BLaER1 treated with 17β-estradiol and CSF1 and Interleukin-3, amounts not matched to agents 10 nM and 100 nM (cell line): ENCODE measurements at regions not wholly inside any gene's neighbourhood (a gene's known extent, or its start where the extent isn't known, plus 50 kb on each side); places are given as distances from the start of the nearest gene placed in this dataset.
A peak's percentile ranks its signal among the peaks of the same experiment; 100 is the strongest.

Source experiments
- H3K27ac ChIP-seq, 11 experiments: shearing (Covaris generic); formaldehyde crosslinking; 2 replicates each; pipeline ENCODE4 v1.8.1; 2022
- H3K27me3 ChIP-seq, 11 experiments: shearing (Covaris generic); formaldehyde crosslinking; 2 replicates each; pipeline ENCODE4 v1.8.1; 2022
- H3K36me3 ChIP-seq, 11 experiments: shearing (Covaris generic); formaldehyde crosslinking; 2 replicates each; pipeline ENCODE4 v1.8.1; 2022
- H3K4me1 ChIP-seq, 10 experiments: shearing (Covaris generic); formaldehyde crosslinking; 2 replicates each; pipeline ENCODE4 v1.8.1; 2022
- H3K4me2 ChIP-seq, 11 experiments: shearing (Covaris generic); formaldehyde crosslinking; 2 replicates each; pipeline ENCODE4 v1.8.1; 2022
- H3K4me3 ChIP-seq, 10 experiments: shearing (Covaris generic); formaldehyde crosslinking; 2 replicates each; pipeline ENCODE4 v1.8.1; 2022
- H3K9ac ChIP-seq, 11 experiments: shearing (Covaris generic); formaldehyde crosslinking; 2 replicates each; pipeline ENCODE4 v1.8.1; 2022
- H3K9me3 ChIP-seq, 11 experiments: shearing (Covaris generic); formaldehyde crosslinking; replicated peaks in 1 of 11; 2 replicates each; pipeline ENCODE4 v1.8.1; 2022
- H4K20me1 ChIP-seq, 11 experiments: shearing (Covaris generic); formaldehyde crosslinking; 2 replicates each; pipeline ENCODE4 v1.8.1; 2022
- Cebpa-rat ChIP-seq, 11 experiments: shearing (Covaris generic); IDR thresholded peaks; 2 replicates each; pipeline ENCODE4 v1.8.1; 2022

- H4K20me1 ChIP-seq: no peaks in the 10 kb centered on the region
- no peak overlapping the region for H3K4me3 ChIP-seq
- no peak overlapping the region for H3K27ac ChIP-seq
- H3K4me1 ChIP-seq: no peaks in the 10 kb centered on the region
- H3K4me2 ChIP-seq: no peak overlapping the region
- no peak overlapping the region for H3K9ac ChIP-seq
- no peak for TF ChIP-seq Cebpa-rat (IDR thresholded peaks at IDR 0.05)
- no peaks in the 10 kb centered on the region for H3K36me3 ChIP-seq
- no peaks in the 10 kb centered on the region for H3K9me3 ChIP-seq
- no peaks in the 10 kb centered on the region; a peak in 1 of 22 replicates for H3K27me3 ChIP-seq
Measured at GRCh38 chr1:243950166-243950565, 100.1 kb upstream of the AKT3 start.

- H3K4me1 ChIP-seq: no peaks in the 10 kb centered on the region
- no peaks in the 10 kb centered on the region for H3K9me3 ChIP-seq
- H3K27ac ChIP-seq: no peak overlapping the region
- no peaks in the 10 kb centered on the region for H3K27me3 ChIP-seq
- H3K4me3 ChIP-seq: no peak overlapping the region
- TF ChIP-seq Cebpa-rat (IDR thresholded peaks at IDR 0.05): no peak
- H3K36me3 ChIP-seq: no peaks in the 10 kb centered on the region
- no peak overlapping the region for H3K4me2 ChIP-seq
- H4K20me1 ChIP-seq: no peaks in the 10 kb centered on the region
- no peak overlapping the region for H3K9ac ChIP-seq
Measured at GRCh38 chr1:243946946-243947345, 96.9 kb upstream of the AKT3 start.

GRCh38 chr1:243946253-243946652, 96.2 kb upstream of the AKT3 start:
- no peaks in the 10 kb centered on the region for H3K36me3 ChIP-seq
- no peak overlapping the region for H3K4me2 ChIP-seq
- H3K27me3 ChIP-seq: no peaks in the 10 kb centered on the region
- TF ChIP-seq Cebpa-rat (IDR thresholded peaks at IDR 0.05): no peak
- H3K9ac ChIP-seq: no peak overlapping the region
- H3K4me3 ChIP-seq: no peak overlapping the region
- H3K27ac ChIP-seq: no peak overlapping the region
- no peaks in the 10 kb centered on the region for H3K9me3 ChIP-seq
- H3K4me1 ChIP-seq: no peaks in the 10 kb centered on the region
- H4K20me1 ChIP-seq: no peaks in the 10 kb centered on the region

DNA sequence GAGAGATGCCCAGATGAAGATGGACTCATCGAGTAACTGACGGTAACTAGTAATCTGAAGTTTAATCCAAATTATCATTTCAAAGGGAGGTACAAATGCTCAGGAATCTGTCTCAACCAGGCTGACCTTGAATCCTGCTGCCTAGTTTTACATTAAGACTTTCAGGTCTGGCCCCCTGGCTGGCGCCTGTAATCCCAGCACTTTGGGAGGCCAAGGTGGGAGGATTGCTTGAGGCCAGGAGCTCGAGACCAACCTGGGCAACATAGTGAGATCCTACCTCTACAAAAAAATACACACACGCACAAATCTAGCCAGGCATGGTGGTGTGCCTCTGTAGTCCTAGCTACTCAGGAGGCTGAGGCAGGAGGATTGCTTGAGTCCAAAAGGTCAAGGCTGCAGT, 95.7 kb upstream of the AKT3 start:
- Histone ChIP-seq H3K27ac (no peak overlapping the region), H4K20me1 (no peaks in the 10 kb centered on the region), H3K36me3 (no peaks in the 10 kb centered on the region), H3K4me1 (no peaks in the 10 kb centered on the region), H3K27me3 (no peaks in the 10 kb centered on the region), H3K9ac (no peak overlapping the region), H3K4me3 (no peak overlapping the region), H3K9me3 (no peaks in the 10 kb centered on the region), H3K4me2 (no peak overlapping the region)
- TF ChIP-seq Cebpa-rat (IDR thresholded peaks at IDR 0.05): no peak

DNA sequence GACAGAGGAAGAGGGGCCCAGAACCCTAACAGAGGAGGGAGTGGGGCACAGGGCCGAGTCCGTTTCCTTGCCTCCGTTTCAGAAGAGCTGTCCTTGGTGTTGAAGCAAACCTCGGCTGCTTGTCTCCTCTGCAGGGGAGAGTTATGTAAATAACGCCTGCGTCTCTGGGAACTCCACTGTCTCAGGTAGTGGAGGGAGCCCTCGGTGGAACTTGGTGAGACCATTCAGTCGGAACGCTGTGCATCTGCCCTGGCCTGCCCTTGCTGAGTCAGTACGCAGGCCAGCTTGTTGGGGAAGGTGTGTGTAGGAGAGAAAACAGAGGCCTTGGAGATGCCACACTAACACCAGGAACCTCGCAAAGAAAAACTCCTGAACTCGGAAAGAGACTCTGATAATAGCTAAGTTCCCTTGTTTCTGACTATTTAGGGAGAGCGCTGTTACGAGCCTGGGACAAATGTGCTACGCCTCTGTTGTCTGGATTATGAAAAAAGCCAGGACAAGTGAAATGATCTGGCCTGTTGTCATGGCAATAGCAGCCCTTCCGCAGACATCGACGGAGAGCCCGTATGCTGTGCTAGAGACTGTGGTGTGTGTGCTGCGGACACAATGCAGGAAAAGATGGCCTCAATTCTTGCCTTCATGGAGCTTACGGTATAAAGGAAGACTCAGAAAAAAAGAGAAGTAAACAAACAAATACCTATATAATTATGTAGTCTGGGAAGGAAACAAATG, 94.6 kb upstream of the AKT3 start:
- no peak for TF ChIP-seq Cebpa-rat (IDR thresholded peaks at IDR 0.05)
- no peaks in the 10 kb centered on the region for H3K9me3 ChIP-seq
- no peak overlapping the region for H3K9ac ChIP-seq
- no peak overlapping the region for H3K4me3 ChIP-seq
- H4K20me1 ChIP-seq: no peaks in the 10 kb centered on the region
- no peak overlapping the region for H3K4me2 ChIP-seq
- peaks cover 0 to 3% (median 1%) of the 10 kb centered on the region in 10 experiments; a peak in 12 of 20 replicates for H3K4me1 ChIP-seq
- H3K27me3 ChIP-seq: no peaks in the 10 kb centered on the region
- no peak overlapping the region for H3K27ac ChIP-seq
- no peaks in the 10 kb centered on the region for H3K36me3 ChIP-seq

DNA sequence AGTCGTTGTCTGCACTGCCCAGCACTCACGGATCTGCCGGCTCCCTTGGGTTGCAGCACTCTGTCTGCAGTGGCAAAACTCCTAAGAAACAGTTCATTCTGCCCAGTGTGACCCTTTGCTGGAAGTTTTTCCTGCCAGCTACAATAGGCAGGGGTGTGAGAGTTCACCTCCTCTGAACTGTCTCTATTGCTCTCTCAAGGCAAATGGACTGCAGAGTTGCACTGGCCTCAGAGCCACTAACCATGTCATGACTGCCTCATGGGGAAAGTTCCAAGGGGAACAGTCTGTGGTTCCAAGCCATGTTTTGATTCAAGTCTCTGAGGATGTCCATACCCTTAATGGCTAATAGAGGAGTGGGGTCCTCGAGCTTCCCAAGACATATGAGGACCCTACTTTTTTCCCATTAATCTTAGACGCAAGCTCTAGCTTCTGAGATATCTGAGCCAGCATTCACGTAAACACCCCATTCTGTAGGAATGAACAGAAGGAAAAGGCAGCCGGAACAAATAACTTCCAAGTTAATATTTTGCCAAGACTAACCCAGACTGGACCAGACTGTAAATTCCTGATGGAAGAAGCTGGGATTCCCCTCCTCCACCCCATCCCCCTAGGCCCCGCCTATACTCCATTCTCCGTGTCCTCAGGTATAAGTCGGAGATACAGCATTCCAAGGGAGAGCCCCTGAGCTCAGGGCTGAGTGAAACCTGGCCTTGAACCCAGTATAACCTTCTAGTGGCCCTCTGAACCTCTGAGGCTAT, 93.8 kb upstream of the AKT3 start:
- Histone ChIP-seq H3K9ac (no peak overlapping the region), H3K36me3 (no peaks in the 10 kb centered on the region), H3K4me1 (peaks cover 0 to 10% (median 9%) of the 10 kb centered on the region in 10 experiments; a peak in 15 of 20 replicates), H3K27ac (no peak overlapping the region), H3K4me3 (no peak overlapping the region), H3K9me3 (no peaks in the 10 kb centered on the region), H3K4me2 (no peak overlapping the region), H4K20me1 (no peaks in the 10 kb centered on the region), H3K27me3 (no peaks in the 10 kb centered on the region)
- no peak for TF ChIP-seq Cebpa-rat (IDR thresholded peaks at IDR 0.05)

GRCh38 chr1:243942196-243943150, 92.4 kb upstream of the AKT3 start:
- no peak for TF ChIP-seq Cebpa-rat (IDR thresholded peaks at IDR 0.05)
- Histone ChIP-seq H3K4me3 (no peak overlapping the region), H3K9me3 (no peaks in the 10 kb centered on the region), H3K4me1 (peaks cover 0 to 18% (median 12%) of the 10 kb centered on the region in 10 experiments; a peak in 15 of 20 replicates), H3K4me2 (no peak overlapping the region), H3K27me3 (no peaks in the 10 kb centered on the region), H3K36me3 (no peaks in the 10 kb centered on the region), H3K9ac (no peak overlapping the region), H4K20me1 (no peaks in the 10 kb centered on the region), H3K27ac (no peak overlapping the region)

GRCh38 chr1:243940451-243940850, 90.4 kb upstream of the AKT3 start:
- peaks cover 0 to 6% (median 0%) of the 10 kb centered on the region in 11 experiments; a peak in 4 of 22 replicates for H3K9me3 ChIP-seq
- no peaks in the 10 kb centered on the region for H3K27me3 ChIP-seq
- no peak for TF ChIP-seq Cebpa-rat (IDR thresholded peaks at IDR 0.05)
- H3K4me3 ChIP-seq: no peak overlapping the region
- H3K9ac ChIP-seq: no peak overlapping the region
- no peak overlapping the region for H3K4me2 ChIP-seq
- peak overlapping the region in 1 of 11 experiments; percentile 66; a peak in 1 of 22 replicates for H3K27ac ChIP-seq
- H3K4me1 ChIP-seq: peaks cover 0 to 18% (median 12%) of the 10 kb centered on the region in 10 experiments; a peak in 15 of 20 replicates
- no peaks in the 10 kb centered on the region for H4K20me1 ChIP-seq
- H3K36me3 ChIP-seq: no peaks in the 10 kb centered on the region
